ENCODE measurements at regions not wholly inside any gene's neighbourhood (a gene's known extent, or its start where the extent isn't known, plus 50 kb on each side); places are given as distances from the start of the nearest gene placed in this dataset.

GRCh38 chr16:66308096-66308495, 58.4 kb upstream of the CDH5 start:
- TF ChIP-seq CTCF (IDR thresholded peaks at IDR 0.05; ENCODE audit: insufficient read depth, low read length) (no peak), GABPA (IDR thresholded peaks at IDR 0.05; ENCODE audit: low read depth) (no peak), POLR2AphosphoS5 (IDR thresholded peaks at IDR 0.05; ENCODE audit: low read depth) (no peak), SPI1 (IDR thresholded peaks at IDR 0.05; ENCODE audit: borderline replicate concordance, low read depth) (no peak)
- TF ChIP-seq, protein P1, sequence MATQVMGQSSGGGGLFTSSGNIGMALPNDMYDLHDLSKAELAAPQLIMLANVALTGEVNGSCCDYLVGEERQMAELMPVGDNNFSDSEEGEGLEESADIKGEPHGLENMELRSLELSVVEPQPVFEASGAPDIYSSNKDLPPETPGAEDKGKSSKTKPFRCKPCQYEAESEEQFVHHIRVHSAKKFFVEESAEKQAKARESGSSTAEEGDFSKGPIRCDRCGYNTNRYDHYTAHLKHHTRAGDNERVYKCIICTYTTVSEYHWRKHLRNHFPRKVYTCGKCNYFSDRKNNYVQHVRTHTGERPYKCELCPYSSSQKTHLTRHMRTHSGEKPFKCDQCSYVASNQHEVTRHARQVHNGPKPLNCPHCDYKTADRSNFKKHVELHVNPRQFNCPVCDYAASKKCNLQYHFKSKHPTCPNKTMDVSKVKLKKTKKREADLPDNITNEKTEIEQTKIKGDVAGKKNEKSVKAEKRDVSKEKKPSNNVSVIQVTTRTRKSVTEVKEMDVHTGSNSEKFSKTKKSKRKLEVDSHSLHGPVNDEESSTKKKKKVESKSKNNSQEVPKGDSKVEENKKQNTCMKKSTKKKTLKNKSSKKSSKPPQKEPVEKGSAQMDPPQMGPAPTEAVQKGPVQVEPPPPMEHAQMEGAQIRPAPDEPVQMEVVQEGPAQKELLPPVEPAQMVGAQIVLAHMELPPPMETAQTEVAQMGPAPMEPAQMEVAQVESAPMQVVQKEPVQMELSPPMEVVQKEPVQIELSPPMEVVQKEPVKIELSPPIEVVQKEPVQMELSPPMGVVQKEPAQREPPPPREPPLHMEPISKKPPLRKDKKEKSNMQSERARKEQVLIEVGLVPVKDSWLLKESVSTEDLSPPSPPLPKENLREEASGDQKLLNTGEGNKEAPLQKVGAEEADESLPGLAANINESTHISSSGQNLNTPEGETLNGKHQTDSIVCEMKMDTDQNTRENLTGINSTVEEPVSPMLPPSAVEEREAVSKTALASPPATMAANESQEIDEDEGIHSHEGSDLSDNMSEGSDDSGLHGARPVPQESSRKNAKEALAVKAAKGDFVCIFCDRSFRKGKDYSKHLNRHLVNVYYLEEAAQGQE (IDR thresholded peaks at IDR 0.05; ENCODE audit: insufficient replicate concordance, low read depth), result no peak
- Histone ChIP-seq H3K27ac (replicated peaks) (no peak overlapping the region), H3K4me3 (replicated peaks; ENCODE audit: insufficient read depth, low read length) (no peak overlapping the region), H3K27me3 (ENCODE audit: insufficient read depth, poor library complexity, severe bottlenecking) (no peaks in the 10 kb centered on the region)
- no peak for DNase-seq (ENCODE audit: low read depth in 1 of 2, low spot score in 1 of 2)

GRCh38 chr16:66306366-66307150, 59.9 kb upstream of the CDH5 start:
- no peaks in the 10 kb centered on the region for H3K27me3 ChIP-seq (ENCODE audit: insufficient read depth, poor library complexity, severe bottlenecking)
- H3K4me3 ChIP-seq (replicated peaks; ENCODE audit: insufficient read depth, low read length), result no peak overlapping the region
- no peak overlapping the region for H3K27ac ChIP-seq (replicated peaks)
- TF ChIP-seq CTCF (IDR thresholded peaks at IDR 0.05; ENCODE audit: insufficient read depth, low read length) (no peak), SPI1 (IDR thresholded peaks at IDR 0.05; ENCODE audit: borderline replicate concordance, low read depth) (no peak), POLR2AphosphoS5 (IDR thresholded peaks at IDR 0.05; ENCODE audit: low read depth) (no peak)
- no peak for DNase-seq (ENCODE audit: low read depth in 1 of 2, low spot score in 1 of 2)

DNA sequence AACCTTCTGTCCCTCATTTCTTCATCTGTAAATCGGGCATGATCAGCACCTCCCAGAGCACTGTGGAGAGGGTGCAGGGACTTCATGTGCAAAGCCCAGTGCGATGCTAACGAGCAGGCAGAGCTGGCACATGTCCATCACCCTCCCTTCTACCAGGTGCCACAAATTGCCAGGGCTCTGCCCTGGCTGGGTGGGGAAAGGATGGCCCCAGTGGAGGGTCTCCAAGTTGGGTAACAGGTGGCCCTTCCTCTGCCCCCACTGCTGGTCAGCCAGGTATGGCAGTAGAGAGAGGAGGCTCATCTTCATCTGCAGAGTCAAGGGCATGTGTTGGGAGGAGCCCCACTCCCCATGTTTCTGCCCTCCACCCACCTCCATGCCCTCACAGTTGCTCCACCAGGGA, 61.5 kb upstream of the CDH5 start:
- TF ChIP-seq SPI1 (IDR thresholded peaks at IDR 0.05; ENCODE audit: borderline replicate concordance, low read depth) (no peak), POLR2AphosphoS5 (IDR thresholded peaks at IDR 0.05; ENCODE audit: low read depth) (no peak), CTCF (IDR thresholded peaks at IDR 0.05; ENCODE audit: insufficient read depth, low read length) (no peak), GABPA (IDR thresholded peaks at IDR 0.05; ENCODE audit: low read depth) (no peak)
- TF ChIP-seq, protein P1 (IDR thresholded peaks at IDR 0.05; ENCODE audit: insufficient replicate concordance, low read depth), result no peak
- Histone ChIP-seq H3K4me3 (replicated peaks; ENCODE audit: insufficient read depth, low read length) (no peak overlapping the region), H3K27ac (replicated peaks) (no peak overlapping the region), H3K27me3 (ENCODE audit: insufficient read depth, poor library complexity, severe bottlenecking) (no peaks in the 10 kb centered on the region)
- no peak for DNase-seq (ENCODE audit: low read depth in 1 of 2, low spot score in 1 of 2)
